ENCODE measurements at regions not wholly inside any gene's neighbourhood (a gene's known extent, or its start where the extent isn't known, plus 50 kb on each side); places are given as distances from the start of the nearest gene placed in this dataset.

DNA sequence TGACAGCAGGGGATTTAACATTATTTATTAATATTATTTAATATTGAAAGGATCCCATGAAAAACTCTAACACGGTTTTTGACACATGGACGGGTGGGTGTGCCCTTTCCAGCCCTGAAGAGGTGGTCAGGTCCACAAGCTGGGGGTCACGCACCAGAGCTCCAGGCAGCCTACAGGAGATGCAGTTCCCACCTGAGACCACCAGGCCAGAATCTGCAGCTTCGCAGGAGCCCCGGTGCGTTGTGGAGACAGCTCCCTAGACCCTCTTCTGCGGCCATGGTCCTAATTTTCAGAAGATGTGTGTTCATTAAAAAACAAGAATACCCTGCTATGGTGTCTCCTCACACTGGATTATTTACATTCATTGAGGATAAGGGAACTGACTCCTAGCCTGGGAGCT lies 331.1 kb downstream of the C16orf95 start:
- DNase-seq = no peak

DNA sequence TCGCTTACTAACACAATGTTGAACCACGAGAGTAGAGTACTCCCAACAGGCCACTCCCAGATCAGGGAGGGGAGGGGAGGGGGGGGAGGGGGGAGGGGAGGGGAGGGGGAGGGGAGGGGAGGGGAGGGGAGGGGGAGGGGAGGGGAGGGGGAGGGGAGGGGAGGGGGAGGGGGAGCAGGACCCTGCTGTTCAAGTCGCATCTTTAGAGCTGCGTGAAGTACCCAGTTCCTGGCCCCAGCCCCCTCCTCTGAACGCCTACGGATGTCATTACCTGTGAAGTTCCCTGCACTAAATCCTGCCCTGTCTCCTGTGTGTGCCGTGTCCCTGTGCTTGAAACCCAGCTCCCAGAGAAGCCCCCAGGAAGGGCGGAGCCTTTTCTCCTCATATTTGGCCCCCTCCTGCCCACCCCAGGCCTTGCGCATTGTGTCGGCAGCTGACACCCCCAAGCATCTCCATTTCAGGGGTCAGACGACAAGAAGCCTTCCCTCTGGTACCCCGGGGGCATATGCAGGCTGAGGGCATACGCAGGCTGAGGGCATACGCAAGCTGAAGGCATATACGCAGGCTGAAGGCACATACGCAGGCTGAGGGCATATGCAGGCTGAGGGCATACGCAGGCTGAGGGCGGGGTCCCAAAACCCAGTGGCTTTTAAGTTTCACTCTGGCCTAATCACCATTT lies 330.2 kb downstream of the C16orf95 start:
- no peak for DNase-seq

DNA sequence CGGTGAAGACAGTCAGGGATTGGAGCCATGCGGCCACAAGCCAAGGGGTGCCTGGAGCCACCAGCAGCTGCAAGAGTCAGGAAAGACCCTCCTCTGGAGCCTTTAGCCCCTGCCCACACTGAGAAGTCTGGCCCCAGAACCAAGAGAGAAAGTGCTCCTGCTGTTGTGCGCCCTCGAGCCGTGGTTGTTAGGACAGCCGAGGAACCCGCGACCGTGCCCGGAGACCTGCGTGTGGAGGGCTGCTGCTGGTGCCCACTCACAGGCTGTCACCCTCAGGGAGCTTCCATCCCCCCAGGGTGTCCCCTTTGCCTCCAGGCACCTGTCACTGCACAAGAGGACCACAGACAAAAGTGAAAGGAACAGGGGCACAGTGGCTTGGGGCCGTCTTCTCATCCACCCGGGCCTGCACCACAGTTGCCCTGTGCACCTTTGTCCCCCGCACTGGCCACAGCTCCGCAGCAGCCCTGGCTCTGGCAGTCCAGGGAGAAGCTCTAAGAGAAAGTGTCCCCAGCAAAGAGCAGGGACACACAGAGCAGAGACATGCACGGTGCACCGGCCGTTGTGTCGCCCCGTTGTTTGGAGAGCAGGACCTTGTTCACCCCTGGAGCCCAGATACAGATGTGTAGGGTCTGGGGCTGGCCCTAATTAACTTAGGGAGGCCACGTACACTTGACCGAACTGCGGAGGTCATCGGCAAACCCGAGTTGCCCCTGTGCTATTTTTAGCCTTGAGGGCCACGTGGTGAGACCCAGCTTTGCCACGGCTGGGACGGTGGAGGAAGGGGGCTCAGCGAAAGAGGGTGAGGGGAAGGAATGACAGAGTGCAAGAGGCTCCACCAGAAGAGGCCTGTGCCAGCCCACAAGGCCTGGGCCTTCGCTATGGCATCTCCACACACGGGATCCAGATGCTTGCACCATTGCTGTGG lies 329.2 kb downstream of the C16orf95 start:
- no peak for DNase-seq

DNA sequence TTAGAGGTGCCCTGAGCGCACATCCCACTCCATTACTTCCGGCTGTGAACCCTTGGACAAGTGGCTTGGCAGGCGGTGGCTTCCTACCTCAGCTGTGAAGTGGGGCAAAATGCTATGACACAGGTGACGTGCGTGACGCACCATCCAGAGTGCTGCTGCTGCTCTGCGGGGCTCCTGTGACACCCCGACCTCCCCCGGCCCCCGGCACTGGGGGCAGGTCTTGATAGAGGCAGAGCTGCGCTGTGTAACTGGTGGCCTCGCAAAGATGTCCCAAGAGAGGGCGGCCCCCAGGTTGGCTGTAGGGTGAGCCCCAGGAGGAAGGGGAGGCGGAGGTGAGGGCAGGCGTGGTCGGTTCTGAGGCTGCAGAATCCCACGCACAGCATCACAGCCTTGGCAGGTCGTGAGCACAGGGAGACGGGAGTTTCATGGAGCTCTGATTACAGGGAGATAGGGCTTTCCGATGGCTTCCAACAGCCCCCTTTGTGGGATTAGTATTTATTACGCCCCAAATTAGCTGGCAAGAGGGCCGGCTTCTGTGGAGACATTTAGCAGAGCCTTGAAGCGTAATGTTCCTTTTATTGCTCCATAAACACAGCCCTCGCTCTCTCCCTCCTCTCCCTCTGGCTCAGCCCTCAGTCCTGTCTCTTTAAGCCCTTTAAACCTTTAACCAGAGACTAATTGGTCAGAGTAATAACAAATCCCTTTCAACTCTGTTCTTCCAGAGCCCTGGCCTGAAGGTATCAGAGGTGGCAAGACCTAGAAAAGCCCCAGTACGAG lies 328.1 kb downstream of the C16orf95 start:
- DNase-seq = no peak

DNA sequence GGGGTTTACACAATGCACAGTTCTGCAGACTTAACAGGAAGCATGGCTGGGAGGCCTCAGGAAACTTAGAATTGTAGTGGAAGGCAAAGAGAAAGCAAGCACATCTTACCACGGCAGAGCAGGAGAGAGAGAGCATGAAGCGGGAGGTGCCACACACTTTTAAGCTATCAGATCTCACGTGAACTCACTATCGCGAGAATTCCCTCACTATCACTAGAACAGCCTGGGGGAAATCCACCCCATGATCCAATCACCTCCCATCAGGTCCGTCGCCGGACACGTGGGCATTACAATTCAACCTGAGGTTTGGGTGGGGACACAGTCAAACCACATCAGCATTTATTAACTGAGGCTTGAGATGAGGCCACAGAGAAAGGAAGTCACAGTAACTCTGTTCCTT lies 326.7 kb downstream of the C16orf95 start:
- no peak for DNase-seq

DNA sequence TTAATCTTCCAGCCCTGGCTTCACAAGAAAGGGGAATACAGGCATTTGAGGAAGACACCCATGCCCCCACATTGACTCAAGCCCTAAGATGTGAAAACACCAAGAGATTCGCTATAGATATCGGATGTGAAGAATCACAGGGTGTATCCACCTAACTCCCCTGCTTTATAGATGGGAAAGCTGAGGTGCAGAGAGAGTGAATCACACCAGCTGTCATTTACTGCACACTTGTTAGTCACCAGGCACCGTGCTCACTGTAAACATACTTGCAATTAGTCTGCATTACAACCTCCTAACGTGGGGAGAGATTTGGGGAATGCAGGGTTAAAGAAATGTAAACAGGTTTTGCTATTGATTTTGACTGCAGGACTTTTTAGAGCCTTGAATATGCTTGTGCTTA lies 325.5 kb downstream of the C16orf95 start:
- DNase-seq = no peak

DNA sequence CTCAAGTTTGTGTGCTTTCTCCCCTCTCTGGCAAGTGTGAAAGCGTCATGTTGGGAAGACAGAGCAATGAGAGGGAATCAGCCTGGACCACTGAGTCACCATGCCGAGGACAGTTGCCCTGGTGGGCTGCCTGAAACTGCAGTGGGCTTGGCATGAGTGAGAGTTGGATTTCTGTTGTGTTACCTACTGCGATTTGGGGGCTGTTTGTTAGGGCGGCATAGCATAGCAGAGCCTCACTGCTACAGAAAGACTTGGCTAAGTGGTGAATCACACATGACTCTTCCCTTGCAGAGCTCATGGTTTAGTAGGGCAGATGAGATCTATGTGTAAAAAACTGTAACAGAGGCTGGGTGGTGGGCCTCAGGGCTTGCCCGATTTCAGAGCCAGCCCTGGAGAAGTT lies 324.6 kb downstream of the C16orf95 start:
- no peak for DNase-seq

DNA sequence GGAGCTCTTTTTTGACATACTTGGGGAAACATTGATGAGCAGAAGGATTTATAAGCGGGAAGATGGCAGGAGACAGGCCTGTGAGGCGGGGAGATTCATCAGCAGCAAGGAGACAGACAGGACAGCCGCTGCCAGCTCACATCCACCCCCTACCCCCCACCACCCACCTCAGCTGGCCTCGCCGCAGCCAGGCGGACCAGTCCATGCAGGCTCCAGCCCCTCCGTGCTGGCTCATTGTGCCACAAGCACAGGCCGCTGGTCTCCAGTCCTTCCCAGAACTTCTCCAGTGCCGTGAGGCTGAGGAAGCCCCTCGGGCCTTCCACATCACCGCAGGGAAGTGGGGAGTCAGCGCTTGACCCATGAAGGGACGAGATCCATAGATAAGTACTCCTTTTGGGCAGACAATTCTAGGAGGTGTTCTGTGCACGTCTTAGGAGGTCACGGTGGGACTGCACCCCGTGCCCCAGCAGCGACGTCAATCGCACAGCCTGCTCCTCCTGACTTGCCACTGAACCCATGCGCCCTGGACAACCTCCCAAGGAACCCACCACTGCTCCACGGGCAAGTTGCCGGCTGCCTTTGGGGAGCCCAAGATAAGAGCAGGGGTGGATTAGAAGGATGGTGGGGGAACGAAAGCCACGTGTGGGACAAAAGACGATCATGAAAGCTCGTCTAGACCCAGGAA lies 323.6 kb downstream of the C16orf95 start:
- DNase-seq = no peak

DNA sequence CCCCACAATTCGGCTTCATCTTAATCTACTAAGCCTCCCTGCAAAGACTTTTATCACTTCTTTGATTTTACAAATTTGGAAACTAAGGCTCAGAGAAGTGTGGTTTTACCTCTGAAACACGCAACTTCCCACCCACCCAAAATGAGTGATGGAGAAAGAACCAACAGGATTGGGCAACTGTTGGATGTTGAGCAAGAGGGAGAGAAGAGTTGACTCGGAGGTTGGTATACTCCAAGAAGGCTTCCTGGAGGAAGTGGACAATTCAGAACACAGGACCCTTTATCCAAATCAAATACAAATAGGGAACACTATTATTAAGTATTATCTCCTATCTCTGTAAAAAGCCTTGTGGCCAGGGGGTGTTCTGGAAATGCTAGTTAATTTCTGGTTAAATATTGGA lies 323.0 kb downstream of the C16orf95 start:
- DNase-seq = no peak

DNA sequence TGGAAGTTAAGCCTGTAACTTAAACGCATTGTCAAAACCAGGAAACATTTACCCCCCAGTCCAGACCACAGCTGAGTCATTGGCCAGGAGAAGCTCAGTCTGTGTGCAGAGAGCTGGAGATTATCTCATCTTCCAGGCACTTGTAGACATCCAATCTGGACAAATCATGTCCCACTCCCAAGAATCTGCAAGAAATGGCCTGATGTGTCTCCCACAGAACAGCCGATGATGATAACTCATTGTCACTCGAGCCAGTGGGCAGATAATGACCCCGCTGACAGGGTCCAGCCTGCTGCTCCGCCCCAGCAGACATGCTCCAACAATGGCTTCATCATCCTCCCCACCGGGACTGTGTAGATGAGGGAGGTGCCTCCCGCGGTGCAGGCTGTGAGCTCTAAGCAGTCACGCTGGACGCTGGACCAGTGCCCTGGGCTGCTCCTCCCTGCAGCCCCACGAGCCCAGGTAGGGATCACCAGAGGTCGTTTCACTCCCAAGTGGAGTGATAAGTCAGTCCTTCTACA lies 322.5 kb downstream of the C16orf95 start:
- DNase-seq = no peak

DNA sequence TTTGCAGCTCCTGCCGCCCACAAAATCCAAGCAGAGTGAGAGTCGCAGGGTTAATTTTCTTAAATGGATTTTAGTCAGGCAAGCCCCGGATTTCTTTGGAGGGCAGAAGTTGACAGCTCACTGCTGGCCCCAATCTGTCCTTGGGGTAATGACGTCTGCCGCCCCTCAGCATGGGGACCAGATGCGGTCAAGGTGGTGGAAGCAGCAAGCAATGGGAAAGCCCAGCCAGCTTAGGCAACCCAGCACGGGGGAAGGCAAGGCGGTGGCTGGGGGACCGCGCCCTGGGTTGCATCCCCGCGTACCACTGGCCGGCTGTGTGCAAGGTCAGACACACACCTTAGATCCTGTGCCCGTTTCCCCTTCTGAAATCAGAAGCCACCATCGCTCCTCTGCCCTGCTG lies 321.7 kb downstream of the C16orf95 start:
- DNase-seq = no peak

DNA sequence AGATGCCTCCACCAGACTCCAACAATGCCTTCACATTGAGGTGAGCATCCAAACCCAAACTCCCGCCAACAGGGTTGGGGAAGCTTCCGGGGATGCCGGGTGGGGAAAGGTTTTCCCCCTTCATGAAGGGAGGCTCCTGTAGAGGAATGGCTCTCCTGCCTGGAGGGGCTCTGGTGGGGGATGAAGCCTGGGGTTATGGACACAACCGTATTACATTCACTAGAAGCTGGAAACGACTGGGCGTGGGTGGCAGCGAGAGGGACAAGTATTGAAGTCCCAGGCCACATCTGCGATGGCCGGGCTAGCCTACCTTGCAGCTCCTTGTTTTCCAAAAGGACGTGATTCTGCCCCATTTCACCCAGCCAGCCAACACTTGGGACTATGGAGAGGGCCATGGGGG lies 321.1 kb downstream of the C16orf95 start:
- no peak for DNase-seq

DNA sequence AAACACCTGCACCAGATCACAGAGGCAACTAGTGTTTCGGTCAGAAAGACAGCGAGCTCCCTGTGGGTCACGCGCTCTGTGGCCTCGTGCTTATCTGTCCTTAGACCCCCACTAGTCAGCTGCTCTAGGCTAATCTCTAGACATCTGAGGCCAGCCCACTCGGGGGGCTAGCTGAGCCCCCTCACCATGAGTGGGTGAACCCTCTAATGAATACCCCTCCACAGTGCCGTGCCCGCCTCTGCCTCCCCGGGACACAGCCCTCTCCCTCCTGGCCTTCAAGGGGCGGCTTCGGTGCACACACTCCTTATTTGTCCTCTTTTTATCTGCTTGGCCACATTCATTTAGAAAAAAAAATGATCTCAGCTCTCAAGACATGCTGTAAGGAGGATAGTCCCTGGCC lies 320.1 kb downstream of the C16orf95 start:
- no peak for DNase-seq

DNA sequence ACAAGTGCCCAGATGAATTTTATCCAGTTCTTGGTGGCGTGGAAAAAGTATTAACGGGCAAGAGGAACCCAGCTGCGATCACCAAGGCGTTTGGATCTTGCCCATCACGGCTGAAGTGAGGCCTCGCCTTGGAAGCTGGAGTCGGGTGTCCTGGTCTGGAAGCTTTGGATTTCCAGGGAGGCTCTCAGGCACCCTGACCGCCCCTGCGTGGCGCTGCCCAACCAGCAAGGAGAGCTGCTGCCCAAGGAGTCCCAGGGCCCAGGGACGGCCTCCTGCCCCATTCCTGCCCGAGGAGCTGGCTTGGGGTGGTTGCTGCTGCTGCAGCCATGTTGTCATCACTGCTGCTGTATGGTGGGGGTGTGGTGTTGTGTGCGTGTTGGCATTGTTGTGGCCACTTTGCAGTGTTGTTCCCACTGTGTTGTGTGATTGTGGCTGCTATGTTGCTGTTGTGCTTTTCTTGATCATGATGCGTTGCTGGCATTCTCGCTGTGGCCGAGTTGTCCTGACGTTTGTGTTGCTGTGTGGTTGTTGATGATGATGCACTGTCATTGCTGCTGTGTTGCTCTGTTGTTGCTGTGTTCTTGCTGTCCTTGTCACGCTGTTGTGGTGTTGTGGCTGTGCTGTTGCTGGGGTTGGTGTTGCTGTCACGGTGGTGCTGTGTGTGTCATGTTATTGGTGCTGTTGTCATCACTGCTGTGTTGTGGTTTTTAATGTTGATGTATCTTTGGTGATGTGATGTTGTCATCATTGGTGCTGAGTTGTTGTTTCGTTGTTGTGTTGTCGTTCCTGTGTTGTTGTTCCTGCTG lies 318.8 kb downstream of the C16orf95 start:
- DNase-seq = no peak

DNA sequence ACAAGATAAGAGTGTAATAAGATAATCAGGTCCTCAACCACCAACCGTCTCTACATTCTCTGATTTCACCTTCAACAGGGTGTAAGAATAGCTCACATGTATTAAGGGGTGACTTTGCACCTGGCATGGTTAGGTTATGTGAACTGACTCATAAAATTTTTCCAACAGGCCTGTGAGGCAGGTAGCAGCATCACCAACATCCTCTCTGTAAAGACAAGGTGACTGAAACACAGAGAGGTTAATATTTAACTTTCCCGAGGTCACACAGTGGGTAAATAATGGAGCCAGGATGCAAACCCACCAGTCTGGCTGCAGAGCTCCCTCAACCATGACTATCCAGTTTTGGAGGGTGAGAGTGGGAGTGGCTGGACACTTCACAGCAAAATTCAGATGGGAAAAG lies 317.2 kb downstream of the C16orf95 start:
- DNase-seq = no peak

DNA sequence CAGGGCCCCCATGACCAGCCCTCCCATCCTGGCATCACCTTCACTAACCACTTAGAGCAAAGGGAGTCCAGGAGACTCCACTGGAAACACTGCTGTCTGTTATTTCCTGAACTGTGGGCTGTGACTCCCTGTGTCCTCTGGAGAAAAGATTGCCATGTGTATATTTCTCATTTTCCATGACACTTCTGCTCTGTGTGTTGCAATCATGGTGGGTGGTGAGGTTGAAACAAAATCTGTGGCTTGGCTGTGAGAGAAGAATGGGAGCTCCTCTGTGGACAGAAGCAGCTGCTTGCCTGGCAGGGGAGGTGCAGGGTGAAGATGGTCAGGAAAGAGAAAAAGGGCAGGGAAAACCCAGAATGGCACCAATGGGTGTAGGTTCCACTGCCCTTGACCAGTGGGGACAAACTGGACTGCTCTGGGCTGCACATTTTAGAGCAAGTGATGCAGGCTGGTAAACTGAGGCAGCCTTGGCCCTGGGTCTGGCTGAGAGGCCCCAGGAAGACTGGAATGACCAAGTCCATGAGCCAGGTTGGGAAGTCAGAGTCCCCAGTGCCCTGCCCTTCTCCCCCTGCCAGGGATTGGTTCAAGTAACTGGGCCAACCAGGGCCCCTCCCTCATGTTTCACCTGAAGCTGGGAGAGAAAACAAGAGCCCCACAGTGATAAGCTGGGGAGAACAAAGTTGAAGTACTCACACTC lies 314.3 kb downstream of the C16orf95 start:
- no peak for DNase-seq

DNA sequence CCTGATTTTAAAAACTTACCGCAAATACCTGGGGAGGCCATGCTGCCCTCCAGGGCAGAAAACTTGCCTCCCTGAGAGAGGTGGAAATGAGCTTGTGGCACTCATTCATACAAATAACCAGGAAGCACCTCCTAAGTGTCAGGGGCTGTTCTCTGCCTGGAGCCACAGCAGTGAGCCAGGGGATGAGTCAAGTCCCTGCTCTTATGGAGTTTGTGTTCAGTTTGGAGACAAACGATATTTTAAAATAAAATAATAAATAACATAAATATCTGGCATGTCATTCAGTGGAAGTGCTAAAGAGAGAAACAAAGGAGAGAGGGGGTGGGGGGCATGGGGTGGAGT lies 313.8 kb downstream of the C16orf95 start:
- DNase-seq = no peak

DNA sequence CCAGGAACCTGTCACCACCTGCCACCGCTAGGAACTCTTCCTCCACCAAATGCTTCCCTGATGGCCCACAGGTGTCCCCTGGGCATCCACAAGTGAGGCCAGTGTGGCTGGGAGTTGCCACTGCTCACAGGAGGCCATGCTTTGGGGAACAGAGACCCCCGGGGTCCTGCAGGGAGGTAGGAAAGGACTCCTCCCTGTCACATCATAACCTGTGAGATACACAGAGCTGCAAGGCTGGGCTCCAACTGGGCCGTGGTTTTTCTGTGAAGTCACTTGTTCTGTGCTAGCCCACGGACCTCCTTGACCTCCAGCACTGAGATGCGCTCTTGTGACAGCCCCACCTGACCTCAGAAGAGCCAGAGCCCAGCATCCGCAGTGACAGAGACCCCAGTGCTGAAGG lies 311.2 kb downstream of the C16orf95 start:
- DNase-seq = no peak

DNA sequence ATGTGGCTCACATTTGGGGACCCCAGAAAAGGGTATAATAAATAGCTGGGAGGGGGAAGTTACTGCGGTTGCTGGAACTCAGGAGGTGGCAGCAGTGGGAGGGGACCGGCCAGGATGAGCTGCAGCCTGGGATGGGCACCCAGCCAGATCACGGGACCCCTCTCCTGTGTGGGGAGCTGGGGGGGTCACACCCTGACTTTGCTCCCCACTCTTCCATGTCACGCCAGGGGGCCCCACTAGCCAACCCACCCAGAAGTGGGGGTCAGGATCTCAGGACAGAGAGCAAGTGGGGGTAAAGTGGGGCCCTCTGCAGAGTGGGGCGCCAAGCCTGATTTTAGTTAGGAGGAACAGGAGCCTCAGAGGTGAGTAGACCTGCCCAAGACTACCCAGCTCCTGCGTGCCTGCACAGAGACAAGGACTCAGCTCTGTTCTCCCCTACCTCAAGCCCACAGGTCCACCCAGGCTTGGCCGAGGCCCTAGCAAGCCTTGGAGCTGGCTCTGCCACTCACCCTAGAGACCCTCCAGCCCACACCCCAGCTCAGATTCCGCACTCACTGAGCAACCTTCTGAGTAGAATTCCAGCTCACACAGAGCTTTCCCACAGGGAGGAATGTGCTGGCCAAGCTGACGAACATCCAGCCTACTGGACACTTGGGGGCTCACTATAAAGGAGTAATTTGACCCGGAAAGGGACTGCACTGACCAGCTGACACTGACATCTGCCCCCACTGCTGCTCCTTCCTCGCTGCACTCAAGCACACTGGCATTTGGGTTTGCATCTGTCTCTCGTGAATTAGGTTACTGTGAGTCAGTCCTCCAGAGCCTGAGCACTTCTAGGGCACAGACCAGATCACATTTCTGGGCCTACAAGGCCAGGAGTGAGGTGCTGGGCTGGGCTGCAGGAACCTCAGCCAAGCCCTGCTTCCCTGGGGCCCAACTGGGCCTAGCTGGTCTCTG lies 310.1 kb downstream of the C16orf95 start:
- DNase-seq = no peak

DNA sequence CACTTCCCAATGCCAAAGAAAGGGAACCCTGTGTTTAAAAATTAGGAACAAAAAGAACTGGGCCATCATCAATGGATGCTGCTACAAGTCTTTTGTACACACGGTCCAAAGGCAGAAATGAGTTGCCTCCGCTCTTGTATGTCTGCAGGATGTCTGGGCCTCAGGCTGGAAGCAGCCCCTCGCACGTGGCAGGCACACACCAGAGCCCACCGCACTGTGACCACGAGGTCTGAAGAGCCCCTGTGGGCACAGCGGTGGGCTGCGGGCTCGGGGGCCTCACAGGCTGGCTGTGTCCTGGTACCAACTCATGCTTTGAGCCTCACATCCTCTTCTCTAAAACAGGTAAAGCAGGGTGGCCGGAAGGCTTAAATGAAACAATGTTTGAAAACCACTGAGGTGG lies 309.3 kb downstream of the C16orf95 start:
- no peak for DNase-seq
